ENCODE measurements at regions not wholly inside any gene's neighbourhood (a gene's known extent, or its start where the extent isn't known, plus 50 kb on each side); places are given as distances from the start of the nearest gene placed in this dataset.

DNA sequence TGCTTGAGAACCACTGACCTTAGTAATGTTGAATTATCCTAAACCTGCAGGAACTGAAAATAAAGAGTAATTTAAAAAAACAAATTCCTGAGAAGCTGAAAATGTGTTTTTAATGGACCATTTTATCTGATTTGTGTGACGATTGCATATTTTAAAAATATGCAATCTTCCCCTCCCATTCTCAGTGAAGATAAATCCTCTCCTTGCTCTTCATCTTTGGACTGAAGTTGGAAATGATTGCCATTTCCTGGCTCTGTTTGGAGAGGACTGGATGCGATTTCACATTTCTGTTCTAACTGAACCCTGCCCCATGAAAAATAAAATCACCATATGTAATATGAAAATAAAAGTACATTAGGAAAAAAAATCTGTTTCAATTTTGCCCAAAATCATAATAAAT is 216.3 kb downstream of the SLC6A15 start:
- intact Hi-C loops (cut with micrococcal nuclease) = no loop called here
- Mint-ChIP-seq H3K27me3 (no peaks in the 10 kb centered on the region), H3K9me3 (no peaks in the 10 kb centered on the region), H3K36me3 (ENCODE audit: low read depth) (no peaks in the 10 kb centered on the region), H3K27ac (no peak overlapping the region), H3K4me1 (no peaks in the 10 kb centered on the region), H3K4me3 (no peak overlapping the region)
- ChIA-PET POLR2A (no interaction called here), CTCF (no interaction called here)
- TF ChIP-seq, protein P1, sequence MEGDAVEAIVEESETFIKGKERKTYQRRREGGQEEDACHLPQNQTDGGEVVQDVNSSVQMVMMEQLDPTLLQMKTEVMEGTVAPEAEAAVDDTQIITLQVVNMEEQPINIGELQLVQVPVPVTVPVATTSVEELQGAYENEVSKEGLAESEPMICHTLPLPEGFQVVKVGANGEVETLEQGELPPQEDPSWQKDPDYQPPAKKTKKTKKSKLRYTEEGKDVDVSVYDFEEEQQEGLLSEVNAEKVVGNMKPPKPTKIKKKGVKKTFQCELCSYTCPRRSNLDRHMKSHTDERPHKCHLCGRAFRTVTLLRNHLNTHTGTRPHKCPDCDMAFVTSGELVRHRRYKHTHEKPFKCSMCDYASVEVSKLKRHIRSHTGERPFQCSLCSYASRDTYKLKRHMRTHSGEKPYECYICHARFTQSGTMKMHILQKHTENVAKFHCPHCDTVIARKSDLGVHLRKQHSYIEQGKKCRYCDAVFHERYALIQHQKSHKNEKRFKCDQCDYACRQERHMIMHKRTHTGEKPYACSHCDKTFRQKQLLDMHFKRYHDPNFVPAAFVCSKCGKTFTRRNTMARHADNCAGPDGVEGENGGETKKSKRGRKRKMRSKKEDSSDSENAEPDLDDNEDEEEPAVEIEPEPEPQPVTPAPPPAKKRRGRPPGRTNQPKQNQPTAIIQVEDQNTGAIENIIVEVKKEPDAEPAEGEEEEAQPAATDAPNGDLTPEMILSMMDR (IDR thresholded peaks at IDR 0.05) = no peak
- DNase-seq = no peak
- no peak for ATAC-seq (ENCODE audit: low read depth)

DNA sequence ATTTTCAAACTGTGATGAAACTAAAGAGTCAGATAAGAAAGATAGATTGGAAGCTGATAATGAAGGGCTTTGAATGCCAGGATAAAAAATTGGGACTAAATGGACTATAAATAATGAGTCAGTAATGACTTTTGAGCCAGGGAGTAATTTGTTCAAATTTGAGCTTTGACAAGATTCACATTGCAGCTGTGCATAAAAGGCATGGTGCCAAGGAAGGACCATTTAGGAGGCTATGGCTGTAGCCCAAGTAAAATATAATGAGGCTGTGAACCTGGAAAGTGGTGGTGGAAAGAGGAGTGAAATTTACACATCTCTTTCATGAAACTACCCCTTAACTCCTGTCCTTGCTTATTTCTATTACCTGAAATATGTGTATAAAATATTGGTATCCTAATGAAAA is 218.5 kb downstream of the SLC6A15 start:
- no peaks in the 10 kb centered on the region for H3K4me1 Mint-ChIP-seq
- TF ChIP-seq, protein P1 (IDR thresholded peaks at IDR 0.05) = no peak
- ATAC-seq (ENCODE audit: low read depth) (no peak), DNase-seq (no peak)
- H3K27ac Mint-ChIP-seq = no peak overlapping the region
- intact Hi-C loops (cut with micrococcal nuclease) = no loop called here
- no peaks in the 10 kb centered on the region for H3K9me3 Mint-ChIP-seq
- ChIA-PET POLR2A (no interaction called here), CTCF (no interaction called here)
- H3K36me3 Mint-ChIP-seq (ENCODE audit: low read depth) = no peaks in the 10 kb centered on the region
- no peaks in the 10 kb centered on the region for H3K27me3 Mint-ChIP-seq
- H3K4me3 Mint-ChIP-seq = no peak overlapping the region

DNA sequence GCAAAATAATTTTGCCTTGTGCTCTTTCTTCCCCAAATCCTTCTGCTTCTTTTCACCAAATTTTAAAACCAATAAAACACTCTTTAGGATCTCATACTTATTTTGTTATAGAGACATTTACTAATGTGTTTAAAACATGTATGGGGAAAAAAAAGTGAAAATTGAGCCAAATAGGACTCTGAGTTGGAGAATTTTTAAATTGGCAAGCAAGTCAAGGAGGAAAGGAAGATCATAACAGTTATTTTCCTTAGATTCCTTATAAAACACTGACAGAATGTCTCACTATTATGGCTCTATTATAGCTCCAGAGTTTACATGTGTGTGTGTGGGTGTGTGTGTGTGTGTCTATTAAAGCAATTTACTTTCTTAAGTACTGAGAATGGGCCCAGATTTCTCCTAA is 220.5 kb downstream of the SLC6A15 start:
- ChIA-PET POLR2A (no interaction called here), CTCF (no interaction called here)
- Mint-ChIP-seq H3K27ac (no peak overlapping the region), H3K36me3 (ENCODE audit: low read depth) (no peaks in the 10 kb centered on the region), H3K4me1 (no peaks in the 10 kb centered on the region), H3K27me3 (no peaks in the 10 kb centered on the region), H3K9me3 (no peaks in the 10 kb centered on the region), H3K4me3 (no peak overlapping the region)
- ATAC-seq (ENCODE audit: low read depth) (no peak), DNase-seq (no peak)
- intact Hi-C loops (cut with micrococcal nuclease) = no loop called here
- TF ChIP-seq, protein P1 (IDR thresholded peaks at IDR 0.05) = no peak

DNA sequence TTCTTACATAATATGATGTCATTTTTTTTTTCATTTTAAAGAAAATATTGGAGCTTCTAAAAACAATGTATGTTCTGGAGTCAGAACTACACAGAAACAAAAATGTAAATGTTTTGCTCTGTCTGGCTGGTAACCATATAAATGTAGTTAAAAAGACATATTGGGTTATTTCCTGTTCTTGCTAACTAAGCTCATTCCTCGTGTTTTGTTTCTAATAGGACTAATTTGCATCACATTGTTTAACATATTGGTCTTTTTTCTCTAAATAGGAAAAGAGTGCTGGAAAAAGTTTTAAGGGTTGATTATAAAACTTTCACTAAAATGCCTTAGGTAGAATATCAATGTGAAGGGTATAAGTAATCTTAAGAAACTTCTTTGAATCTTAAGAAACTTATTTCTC is 221.3 kb downstream of the SLC6A15 start:
- intact Hi-C loops (cut with micrococcal nuclease) = no loop called here
- ChIA-PET POLR2A (no interaction called here), CTCF (no interaction called here)
- Mint-ChIP-seq H3K9me3 (no peaks in the 10 kb centered on the region), H3K4me3 (no peak overlapping the region), H3K36me3 (ENCODE audit: low read depth) (no peaks in the 10 kb centered on the region), H3K27ac (no peak overlapping the region), H3K4me1 (no peaks in the 10 kb centered on the region), H3K27me3 (no peaks in the 10 kb centered on the region)
- TF ChIP-seq, protein P1 (IDR thresholded peaks at IDR 0.05) = no peak
- DNase-seq (no peak), ATAC-seq (ENCODE audit: low read depth) (no peak)

DNA sequence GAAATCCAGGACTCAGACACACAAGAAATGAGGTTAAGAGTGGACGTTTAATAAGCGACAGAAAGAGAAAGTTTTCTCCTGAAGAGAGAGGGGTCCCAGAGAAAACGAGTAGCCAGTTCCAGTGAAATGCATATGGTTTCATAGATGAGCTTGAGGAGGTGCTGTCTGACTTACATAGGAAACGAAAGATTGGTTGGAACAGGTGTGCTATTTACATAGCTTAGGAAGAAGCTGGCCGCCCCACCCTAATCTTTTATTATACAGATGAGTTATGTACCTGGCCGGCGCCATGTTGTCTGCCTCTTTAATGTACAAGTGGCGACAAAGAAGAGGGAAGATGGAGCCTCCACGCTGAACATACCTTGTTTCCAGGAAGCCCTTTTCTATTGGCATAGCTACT is 223.0 kb downstream of the SLC6A15 start:
- Mint-ChIP-seq H3K36me3 (ENCODE audit: low read depth) (no peaks in the 10 kb centered on the region), H3K4me1 (no peaks in the 10 kb centered on the region), H3K27ac (no peak overlapping the region), H3K4me3 (no peak overlapping the region), H3K27me3 (no peaks in the 10 kb centered on the region), H3K9me3 (no peaks in the 10 kb centered on the region)
- intact Hi-C loops (cut with micrococcal nuclease) = no loop called here
- ATAC-seq (ENCODE audit: low read depth) (no peak), DNase-seq (no peak)
- CTCF ChIA-PET = no interaction called here
- POLR2A ChIA-PET = no interaction called here
- TF ChIP-seq, protein P1 (IDR thresholded peaks at IDR 0.05) = no peak

Data from activated B cell treated with CpG ODN at 0.5 μM for 24 hours (primary cell).